RPMI7951 (cell line): ENCODE measurements at regions not wholly inside any gene's neighbourhood (a gene's known extent, or its start where the extent isn't known, plus 50 kb on each side); places are given as distances from the start of the nearest gene placed in this dataset.

ENCODE experiments used
- DNase-seq: peaks from one replicate; pipeline ENCODE4 v3.0.0-alpha.2; 2012; ENCODE audit warnings: low read depth

DNA sequence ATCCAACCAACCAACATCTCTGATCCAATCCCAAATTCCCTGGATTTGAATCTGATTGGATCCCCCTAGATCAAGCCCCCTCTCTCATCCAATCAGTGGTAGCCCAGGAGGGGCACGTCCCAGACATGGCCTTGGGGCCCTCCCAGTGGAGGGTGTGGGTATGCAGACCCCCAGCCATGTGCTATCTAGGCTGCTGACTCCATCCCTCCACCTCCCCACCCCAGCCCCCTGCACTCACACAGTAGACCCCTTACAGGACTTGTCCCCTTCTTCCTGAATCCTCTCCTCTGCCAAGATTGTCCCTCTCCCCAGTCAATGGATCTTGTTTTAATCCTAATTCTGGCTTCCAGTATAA lies 153.4 kb downstream of the OAT start:
- no peak for DNase-seq

DNA sequence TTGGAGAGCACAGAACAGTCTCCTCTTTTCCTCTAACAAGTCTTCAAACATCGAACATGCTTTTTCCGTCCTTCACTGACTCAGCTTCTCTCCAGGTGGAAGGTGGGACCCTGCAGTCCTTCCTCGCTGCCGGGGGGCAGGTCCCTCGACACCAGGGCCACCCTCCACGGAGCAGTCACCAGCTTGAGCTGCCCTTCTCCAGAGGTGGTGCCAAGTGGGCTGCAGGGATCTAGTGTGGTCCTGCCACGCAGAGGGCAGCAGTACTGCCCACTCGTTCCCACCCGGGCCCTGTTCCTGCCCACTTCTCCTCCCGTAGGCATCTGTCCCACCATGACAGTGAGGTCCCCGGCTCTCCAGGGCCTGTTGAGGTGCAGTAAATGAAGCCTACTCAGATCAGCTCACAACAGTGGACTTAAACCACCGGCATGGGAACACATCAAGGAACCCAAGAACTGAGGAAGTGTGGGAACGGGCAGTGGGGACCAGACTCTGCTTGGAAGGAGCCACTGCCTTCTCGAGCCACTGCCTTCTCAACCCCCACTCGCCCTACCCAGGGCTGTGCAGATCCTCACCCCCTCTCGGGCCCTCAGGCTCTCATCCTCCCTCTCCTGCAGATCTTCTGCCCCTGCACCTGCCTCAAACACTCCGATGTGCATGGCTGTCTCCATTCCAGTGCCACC lies 153.9 kb downstream of the OAT start:
- no peak for DNase-seq

- DNase-seq: no peak
These were observed 154.5 kb downstream of the OAT start for GRCh38 chr10:124264271-124264670.

GRCh38 chr10:124263726-124264125 lies 155.0 kb downstream of the OAT start:
- no peak for DNase-seq

- no peak for DNase-seq
These were observed 155.8 kb downstream of the OAT start for GRCh38 chr10:124262971-124263370.

DNA sequence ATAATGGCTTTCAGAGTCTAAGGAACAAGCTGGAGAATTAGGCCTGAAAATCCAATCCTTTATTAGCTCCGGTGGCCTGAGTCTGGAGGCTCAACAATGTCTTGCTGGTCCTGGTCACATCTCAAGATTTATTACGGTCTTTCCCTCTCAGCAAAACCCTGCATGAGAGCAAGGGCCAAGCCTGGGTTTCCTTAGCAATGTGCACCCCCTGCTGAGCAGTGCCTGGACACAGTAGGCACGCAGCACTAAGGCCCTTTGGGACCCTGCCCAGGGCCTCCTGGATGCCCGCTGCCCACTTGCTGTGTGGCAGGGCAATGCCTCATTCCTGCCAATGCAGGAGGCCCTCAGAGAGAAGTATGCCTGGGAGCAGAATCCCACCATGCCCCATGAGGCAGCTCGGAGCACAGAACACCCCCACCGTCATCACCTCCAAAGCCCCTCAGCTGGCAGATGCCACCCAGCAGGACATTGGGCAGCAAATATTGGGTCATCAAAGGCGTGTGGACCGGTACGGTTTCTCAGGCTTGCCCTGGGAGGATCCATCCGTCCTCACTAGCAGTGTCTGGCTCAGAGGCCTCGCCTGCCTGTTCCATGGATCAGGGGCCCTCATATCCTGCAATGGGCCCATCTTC lies 156.4 kb downstream of the OAT start:
- no peak for DNase-seq

- peak; percentile 33 for DNase-seq
These were observed 159.4 kb downstream of the OAT start for GRCh38 chr10:124259139-124259825.

DNA sequence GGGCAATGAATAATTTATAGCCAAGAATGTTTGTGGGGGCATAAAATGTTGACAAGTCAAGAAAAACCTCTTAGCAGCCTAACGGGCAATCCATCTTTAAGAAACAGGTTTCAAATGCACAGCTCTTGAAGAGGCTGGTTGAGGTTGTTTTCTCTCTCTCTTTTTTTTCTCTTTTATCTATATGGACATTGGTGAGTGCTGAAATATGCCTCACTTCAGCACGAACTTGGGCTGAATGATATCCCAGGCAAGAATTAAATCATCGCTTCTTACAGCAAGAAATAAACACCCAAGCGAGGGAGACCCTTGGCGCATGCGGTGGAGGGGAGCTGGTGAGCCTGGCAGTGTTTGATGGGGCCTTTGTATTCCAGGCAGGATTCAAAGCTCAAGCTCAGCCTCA lies 160.9 kb downstream of the OAT start:
- DNase-seq: no peak

DNA sequence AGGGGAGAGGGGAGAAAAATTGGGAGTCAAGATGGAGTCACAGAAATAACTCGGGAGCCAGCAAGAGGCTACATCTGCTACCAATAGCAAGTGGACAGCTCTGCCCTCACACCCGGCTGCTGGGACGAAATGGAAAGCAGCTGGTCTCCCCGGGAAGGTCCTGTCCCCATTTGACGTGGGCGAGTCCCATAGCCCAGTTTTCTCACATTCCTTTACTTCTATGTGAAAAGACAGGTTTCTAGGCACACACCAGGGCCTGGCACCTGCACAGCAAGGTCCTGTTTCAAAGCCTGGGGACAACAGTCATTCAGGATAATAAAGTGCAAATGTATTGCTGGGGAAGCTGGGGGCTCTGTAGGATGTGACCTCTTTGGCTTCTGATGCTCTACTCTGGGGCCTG lies 162.6 kb downstream of the OAT start:
- DNase-seq: no peak

DNA sequence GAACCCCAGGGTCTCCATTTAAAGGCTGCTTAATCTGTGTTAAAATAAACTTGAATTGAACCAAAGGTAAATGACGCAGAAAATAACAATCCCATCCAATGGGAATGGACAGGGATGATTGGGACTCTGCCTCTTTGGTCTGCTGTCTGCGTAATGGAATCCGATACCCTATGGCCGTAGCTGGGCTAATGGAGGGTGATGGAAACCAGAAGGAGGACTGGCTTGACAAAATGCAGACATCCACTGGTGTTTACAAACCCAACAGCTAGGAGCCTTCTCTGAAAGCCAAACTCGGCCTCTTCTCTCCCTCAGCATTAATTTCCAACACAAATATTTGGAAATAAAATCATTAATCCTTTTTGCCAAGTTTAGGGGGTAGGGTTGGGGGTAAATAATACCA lies 162.2 kb upstream of the CHST15 start:
- no peak for DNase-seq

DNA sequence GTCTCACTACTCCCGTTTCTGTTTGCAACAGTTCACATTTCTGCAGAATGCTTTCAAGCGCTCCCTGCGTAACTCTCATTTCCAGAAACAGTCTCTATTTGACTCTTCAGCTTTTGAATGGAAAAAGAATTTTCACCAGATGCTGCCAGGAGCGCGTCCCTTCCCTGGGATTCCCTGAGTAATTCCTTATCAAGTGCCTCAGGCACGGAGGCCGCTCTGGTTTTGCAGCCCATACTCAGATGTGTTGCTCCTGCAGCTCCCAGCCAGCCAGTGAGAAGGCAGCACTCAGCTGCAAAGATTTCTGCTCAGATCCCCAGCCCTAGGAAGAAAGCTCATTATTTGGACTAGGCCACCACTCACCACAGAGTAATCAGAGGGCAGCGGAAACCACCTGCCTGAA lies 161.1 kb upstream of the CHST15 start:
- peak; percentile 86 for DNase-seq

GRCh38 chr10:124253006-124253405 lies 159.6 kb upstream of the CHST15 start:
- DNase-seq: peak; percentile 86

- DNase-seq: no peak
These were observed 158.8 kb upstream of the CHST15 start for GRCh38 chr10:124252097-124252715.

GRCh38 chr10:124251317-124252065 lies 158.1 kb upstream of the CHST15 start:
- DNase-seq: no peak

DNA sequence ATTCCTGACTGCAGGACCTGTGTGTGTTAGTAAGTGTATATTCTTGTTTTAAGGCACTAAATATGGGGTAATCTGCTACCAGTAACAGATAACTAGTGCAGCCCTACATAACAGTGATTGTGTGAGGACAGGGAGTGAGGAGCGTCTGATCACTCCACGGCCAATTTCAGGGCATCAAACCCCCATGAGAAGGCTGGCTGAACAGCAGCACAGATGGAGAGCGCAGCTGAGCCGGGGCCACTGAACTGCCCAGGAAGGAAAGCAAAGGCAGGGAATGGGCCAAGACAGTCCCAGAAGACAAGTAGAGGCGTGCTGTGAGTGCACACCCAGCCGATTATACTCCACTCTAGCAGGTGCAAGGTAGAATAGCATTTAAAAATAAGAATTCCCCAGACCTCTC lies 157.1 kb upstream of the CHST15 start:
- no peak for DNase-seq

GRCh38 chr10:124249812-124250432 lies 156.5 kb upstream of the CHST15 start:
- DNase-seq: no peak

DNA sequence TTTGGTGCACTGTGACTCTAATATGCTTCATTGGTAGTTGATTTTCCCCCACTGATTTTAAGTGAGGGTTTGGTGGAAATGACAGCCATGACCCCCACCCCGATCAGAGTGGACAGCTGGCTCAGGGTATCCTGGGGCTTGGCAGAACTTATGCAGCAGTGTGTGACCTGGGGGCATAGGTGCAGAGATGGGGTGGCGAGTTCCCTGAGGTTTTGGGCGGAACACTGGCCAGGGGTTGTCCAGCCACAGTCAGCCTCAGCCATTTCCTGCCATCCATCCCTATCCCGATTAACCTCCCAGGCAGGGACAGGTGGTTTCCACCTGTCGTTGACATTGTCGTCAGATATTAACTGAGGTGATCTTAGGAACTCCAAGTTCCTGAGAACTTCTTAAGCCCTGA lies 155.8 kb upstream of the CHST15 start:
- no peak for DNase-seq

- DNase-seq: no peak
These were observed 155.0 kb upstream of the CHST15 start for GRCh38 chr10:124248056-124249045.

GRCh38 chr10:124245806-124246440 lies 152.5 kb upstream of the CHST15 start:
- no peak for DNase-seq

DNA sequence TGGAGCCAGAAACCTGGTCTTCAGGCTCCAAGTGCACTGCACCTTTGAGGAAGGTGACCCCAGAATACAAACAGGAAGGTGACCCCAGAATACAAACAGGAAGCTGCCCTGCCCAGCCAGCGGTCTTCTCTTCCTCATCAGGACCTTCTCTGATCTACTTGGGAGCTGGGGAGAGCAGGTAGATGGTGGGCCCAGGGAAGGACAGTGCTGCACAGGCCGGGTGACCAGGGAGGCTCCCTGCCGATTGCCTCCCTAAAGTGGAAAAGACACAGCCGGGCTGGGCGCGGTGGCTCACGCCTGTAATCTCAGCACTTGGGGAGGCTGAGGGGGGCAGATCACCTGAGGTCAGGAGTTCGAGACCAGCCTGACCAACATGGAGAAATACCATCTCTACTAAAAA lies 151.8 kb upstream of the CHST15 start:
- no peak for DNase-seq
